ENCODE measurements at regions not wholly inside any gene's neighbourhood (a gene's known extent, or its start where the extent isn't known, plus 50 kb on each side); places are given as distances from the start of the nearest gene placed in this dataset.

DNA sequence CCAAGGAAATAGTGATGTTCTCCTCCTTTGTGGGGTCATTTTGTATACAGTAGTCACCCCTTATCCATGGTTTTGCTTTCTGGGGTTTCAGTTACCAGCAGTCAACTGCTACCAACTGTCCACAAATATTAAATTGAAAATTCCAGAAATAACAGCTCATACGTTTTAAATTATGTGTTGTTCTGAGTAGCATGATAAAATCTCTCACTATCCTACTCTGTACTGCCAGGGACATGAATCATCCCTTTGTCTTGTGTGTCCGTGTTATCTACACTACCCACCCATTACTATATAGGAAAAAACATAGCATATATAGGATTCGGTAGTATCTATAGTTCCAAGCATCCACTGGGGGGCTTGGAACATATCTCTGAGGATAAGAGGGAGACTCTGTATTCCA lies 120.9 kb upstream of the DCC start:
- TF ChIP-seq CTCF (IDR thresholded peaks at IDR 0.05) (no peak), EZH2phosphoT487 (IDR thresholded peaks at IDR 0.05) (no peak), EZH2 (IDR thresholded peaks at IDR 0.05) (no peak)

Measured in neural progenitor cell (in vitro differentiated cells).